ENCODE measurements at regions not wholly inside any gene's neighbourhood (a gene's known extent, or its start where the extent isn't known, plus 50 kb on each side); places are given as distances from the start of the nearest gene placed in this dataset.

DNA sequence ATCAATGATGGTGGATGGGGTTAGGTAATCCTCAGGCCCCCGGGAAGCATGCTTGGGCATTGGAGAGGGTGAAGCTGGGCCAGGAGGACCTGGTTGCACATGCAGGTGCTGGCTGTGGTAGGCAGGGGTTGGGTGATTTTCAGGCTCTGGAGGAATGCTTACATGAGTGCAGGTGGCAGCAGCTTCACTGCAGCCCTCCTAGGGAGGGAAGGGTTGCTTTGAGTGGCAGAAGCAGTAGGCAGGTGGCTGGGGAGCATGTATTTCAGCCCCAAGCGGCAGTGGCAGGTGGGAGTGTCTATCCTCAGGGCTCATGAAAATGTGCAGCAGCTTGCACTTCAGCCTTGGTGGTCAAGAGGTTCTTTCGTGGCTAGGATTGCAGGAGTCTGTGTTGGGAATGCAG is 230.0 kb upstream of the CTNNB1 start:
- Histone ChIP-seq H3K27ac (ENCODE audit: insufficient read length, low read depth, low read length) (no peak overlapping the region), H3K4ac (ENCODE audit: low read depth, low read length) (no peak overlapping the region; the same call in 1 of the 2 replicates), H4K91ac (ENCODE audit: insufficient read length, low read depth, low read length) (no peak overlapping the region), H3K14ac (ENCODE audit: insufficient read depth, low read length) (peak overlapping the region; percentile 3; the same call in 1 of the 2 replicates), H4K8ac (replicated peaks; ENCODE audit: insufficient read length, low read depth, low read length) (peak overlapping the region; percentile 92), H3K79me1 (ENCODE audit: insufficient read depth, low read depth, low read length, poor library complexity, severe bottlenecking) (no peaks in the 10 kb centered on the region), H3K27me3 (ENCODE audit: insufficient read depth, low read length) (no peaks in the 10 kb centered on the region), H3T11ph (ENCODE audit: low read length) (no peak overlapping the region), H3K56ac (ENCODE audit: insufficient read length, low read depth, low read length) (no peak overlapping the region), H2BK15ac (ENCODE audit: low read depth, low read length) (no peak overlapping the region), H3K23me2 (ENCODE audit: insufficient read length, low read depth, low read length, poor library complexity, severe bottlenecking) (no peaks in the 10 kb centered on the region), H2AK5ac (ENCODE audit: insufficient read length, low read length) (no peak overlapping the region), H4K20me1 (ENCODE audit: control insufficient read depth, insufficient read depth, insufficient read length) (no peaks in the 10 kb centered on the region), H3K23ac (ENCODE audit: insufficient read length, low read depth, low read length) (no peak overlapping the region), H3K4me1 (ENCODE audit: insufficient read depth, low read length) (no peaks in the 10 kb centered on the region), H2BK20ac (ENCODE audit: low read depth, low read length, poor library complexity, severe bottlenecking) (no peak overlapping the region), H3K4me2 (ENCODE audit: insufficient read depth, insufficient read length, low read length) (no peak overlapping the region), H2BK12ac (ENCODE audit: insufficient read length, low read depth, low read length) (no peak overlapping the region), H2AFZ (ENCODE audit: low read length) (no peak overlapping the region), H2BK120ac (ENCODE audit: low read depth, low read length, poor library complexity, severe bottlenecking) (no peak overlapping the region), H4K5ac (ENCODE audit: insufficient read length, low read depth, low read length) (no peak overlapping the region), H3K18ac (ENCODE audit: insufficient read length, low read depth, low read length) (no peak overlapping the region), H2BK5ac (ENCODE audit: insufficient read length, low read length) (no peak overlapping the region), H3K79me2 (ENCODE audit: insufficient read depth, low read length) (no peaks in the 10 kb centered on the region), H3K9me3 (ENCODE audit: control insufficient read depth, low read depth, low read length) (no peaks in the 10 kb centered on the region), H3K9ac (ENCODE audit: extremely low read depth, insufficient read length, low read length) (no peak overlapping the region)
- Mint-ChIP-seq H3K27ac (peak overlapping the region in 2 of 3 experiments; percentile 84 to 85; a peak in 3 of 7 replicates), H3K9me3 (peaks cover 3 to 10% of the 10 kb centered on the region in 2 experiments; a peak in 3 of 5 replicates), H3K4me1 (peaks cover 6 to 8% of the 10 kb centered on the region in 2 experiments), H3K36me3 (ENCODE audit: insufficient read depth in 1 of 3, low read depth in 3 of 3) (peaks cover 0 to 5% (median 5%) of the 10 kb centered on the region in 3 experiments; a peak in 5 of 7 replicates), H3K27me3 (ENCODE audit: low read depth) (no peaks in the 10 kb centered on the region; the same call in 1 of the 2 replicates), H3K4me3 (no peak overlapping the region)
- no peak for DNase-seq
- no CpG with 5 or more reads among the region's 3 CpGs for WGBS (ENCODE audit: extremely low coverage, insufficient read length, low lambda C conversion rate)
- no peak for TF ChIP-seq CTCF (conservative IDR thresholded peaks at IDR 0.05)

All from H9 (cell line).